ENCODE measurements at regions not wholly inside any gene's neighbourhood (a gene's known extent, or its start where the extent isn't known, plus 50 kb on each side); places are given as distances from the start of the nearest gene placed in this dataset.

DNA sequence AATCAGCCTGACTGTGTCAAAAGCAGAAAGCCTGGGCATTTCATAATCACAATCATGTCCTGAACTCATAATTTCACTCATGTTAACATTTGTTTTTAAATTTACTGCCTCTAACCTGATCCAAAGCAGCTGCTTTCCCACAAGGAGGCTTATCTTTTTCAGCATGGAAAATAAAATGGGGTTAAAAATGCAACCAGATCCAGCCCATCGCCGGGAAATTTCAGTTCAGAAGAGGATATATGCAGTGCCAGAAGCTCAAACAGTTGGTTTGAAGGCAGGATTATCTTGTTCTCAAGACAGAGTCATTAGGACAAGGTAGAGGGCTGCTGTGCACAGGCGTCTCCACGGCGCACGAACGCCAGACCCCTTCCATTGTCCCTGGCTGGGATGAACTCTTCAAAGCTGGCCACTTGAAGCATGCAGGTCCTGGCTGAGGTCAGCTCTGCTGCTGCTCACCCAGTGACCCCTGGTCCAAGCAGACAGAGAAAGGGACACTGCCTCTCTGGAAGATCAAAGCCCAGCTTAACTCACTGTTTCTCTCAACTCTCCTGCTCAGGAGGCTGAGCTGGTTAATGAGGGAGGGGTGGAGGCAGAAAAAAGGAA lies 191.1 kb upstream of the HEY2 start:
- no peaks in the 10 kb centered on the region for H3K9me3 ChIP-seq
- H3K36me3 ChIP-seq = no peaks in the 10 kb centered on the region
- H3K4me3 ChIP-seq = no peak overlapping the region
- no peak overlapping the region for H3K27ac ChIP-seq
- no peaks in the 10 kb centered on the region for H3K27me3 ChIP-seq
- ATAC-seq = no peak
- 0 to 8% methylated on average over 2 of the region's 7 CpGs for WGBS, 2 donors (ENCODE audit: low coverage in 1 of 2)
- TF ChIP-seq POLR2AphosphoS5 (IDR thresholded peaks at IDR 0.05) = no peak
- no peak for TF ChIP-seq EP300 (IDR thresholded peaks at IDR 0.05)
- TF ChIP-seq POLR2A (IDR thresholded peaks at IDR 0.05) = no peak
- TF ChIP-seq, protein P1, sequence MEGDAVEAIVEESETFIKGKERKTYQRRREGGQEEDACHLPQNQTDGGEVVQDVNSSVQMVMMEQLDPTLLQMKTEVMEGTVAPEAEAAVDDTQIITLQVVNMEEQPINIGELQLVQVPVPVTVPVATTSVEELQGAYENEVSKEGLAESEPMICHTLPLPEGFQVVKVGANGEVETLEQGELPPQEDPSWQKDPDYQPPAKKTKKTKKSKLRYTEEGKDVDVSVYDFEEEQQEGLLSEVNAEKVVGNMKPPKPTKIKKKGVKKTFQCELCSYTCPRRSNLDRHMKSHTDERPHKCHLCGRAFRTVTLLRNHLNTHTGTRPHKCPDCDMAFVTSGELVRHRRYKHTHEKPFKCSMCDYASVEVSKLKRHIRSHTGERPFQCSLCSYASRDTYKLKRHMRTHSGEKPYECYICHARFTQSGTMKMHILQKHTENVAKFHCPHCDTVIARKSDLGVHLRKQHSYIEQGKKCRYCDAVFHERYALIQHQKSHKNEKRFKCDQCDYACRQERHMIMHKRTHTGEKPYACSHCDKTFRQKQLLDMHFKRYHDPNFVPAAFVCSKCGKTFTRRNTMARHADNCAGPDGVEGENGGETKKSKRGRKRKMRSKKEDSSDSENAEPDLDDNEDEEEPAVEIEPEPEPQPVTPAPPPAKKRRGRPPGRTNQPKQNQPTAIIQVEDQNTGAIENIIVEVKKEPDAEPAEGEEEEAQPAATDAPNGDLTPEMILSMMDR (IDR thresholded peaks at IDR 0.05) = no peak
- H3K4me1 ChIP-seq = no peaks in the 10 kb centered on the region

DNA sequence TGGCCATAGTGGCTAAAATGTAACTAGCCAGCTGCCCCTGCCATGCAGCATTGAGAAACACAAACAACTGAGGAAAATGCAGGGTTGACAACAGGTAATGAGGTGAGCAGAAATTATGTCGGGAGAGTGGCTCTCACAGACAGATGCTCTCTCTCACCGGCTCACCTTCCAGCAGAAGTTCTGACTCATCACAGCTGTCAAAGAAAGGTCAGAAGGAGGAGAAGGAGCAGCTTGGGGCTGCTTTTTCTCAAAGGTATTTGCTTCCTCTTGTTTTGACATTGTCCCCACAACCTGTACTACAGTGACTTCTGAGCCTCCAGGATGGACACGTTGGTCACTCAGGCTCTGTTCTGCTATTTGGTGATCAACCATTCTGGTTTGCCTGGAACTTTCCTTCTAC lies 190.5 kb upstream of the HEY2 start:
- Histone ChIP-seq H3K4me1 (no peaks in the 10 kb centered on the region), H3K4me3 (no peak overlapping the region), H3K27ac (no peak overlapping the region), H3K27me3 (no peaks in the 10 kb centered on the region), H3K9me3 (no peaks in the 10 kb centered on the region), H3K36me3 (no peaks in the 10 kb centered on the region)
- ATAC-seq = no peak
- WGBS, 2 donors (ENCODE audit: low coverage in 1 of 2) = 36% methylated on average over 3 of the region's 3 CpGs; no CpG with 5 or more reads in 1 of the 2 donors
- TF ChIP-seq POLR2AphosphoS5 (IDR thresholded peaks at IDR 0.05) (no peak), EP300 (IDR thresholded peaks at IDR 0.05) (no peak), POLR2A (IDR thresholded peaks at IDR 0.05) (no peak)
- TF ChIP-seq, protein P1 (IDR thresholded peaks at IDR 0.05) = no peak

DNA sequence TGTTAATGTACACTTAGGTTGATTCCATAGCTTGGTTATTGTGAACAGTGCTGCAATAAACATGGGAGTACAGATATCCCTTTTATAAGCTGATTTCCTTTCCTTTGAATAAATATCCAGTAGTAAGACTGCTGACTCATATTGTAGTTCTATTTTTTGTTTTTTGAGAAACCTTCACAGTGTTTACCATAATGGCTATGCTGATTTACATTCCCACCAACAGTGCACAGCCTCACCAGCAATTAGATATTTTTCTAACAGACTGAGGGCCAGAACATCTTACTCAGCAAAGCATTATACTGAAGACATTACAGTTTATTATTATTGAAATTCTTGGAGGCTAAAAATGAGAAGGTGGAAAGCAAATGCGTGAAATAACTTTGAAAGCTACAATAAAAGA lies 187.3 kb upstream of the HEY2 start:
- no peak overlapping the region for H3K4me3 ChIP-seq
- no peaks in the 10 kb centered on the region for H3K36me3 ChIP-seq
- no peaks in the 10 kb centered on the region for H3K4me1 ChIP-seq
- WGBS, 2 donors (ENCODE audit: low coverage in 1 of 2) = 80 to 100% methylated on average over 1 of the region's 1 CpG
- ATAC-seq = no peak
- no peak overlapping the region for H3K27ac ChIP-seq
- H3K27me3 ChIP-seq = no peaks in the 10 kb centered on the region
- TF ChIP-seq EP300 (IDR thresholded peaks at IDR 0.05) (no peak), POLR2AphosphoS5 (IDR thresholded peaks at IDR 0.05) (no peak), POLR2A (IDR thresholded peaks at IDR 0.05) (no peak)
- TF ChIP-seq, protein P1 (IDR thresholded peaks at IDR 0.05) = no peak
- H3K9me3 ChIP-seq = no peaks in the 10 kb centered on the region

DNA sequence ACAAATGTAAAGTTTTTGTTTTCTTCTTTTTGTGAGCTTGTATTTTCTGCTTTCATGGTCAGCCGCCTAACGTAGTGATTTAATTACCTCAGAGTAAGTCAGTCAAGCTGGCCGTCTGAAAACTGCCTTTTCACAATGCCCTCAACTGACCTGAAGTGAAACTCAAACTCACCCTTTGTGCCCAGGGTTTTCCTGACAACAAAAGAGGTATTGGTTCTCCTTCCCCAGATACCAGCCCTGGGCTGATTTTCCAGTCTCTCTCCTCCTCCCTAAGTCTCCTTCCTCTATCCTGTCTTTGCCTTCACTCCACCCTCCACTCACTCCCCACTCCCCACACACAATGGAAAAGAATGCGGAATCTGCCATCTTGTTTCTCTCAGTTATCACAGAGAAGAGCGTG lies 184.5 kb upstream of the HEY2 start:
- ATAC-seq = no peak
- Histone ChIP-seq H3K4me3 (no peak overlapping the region), H3K27ac (no peak overlapping the region), H3K36me3 (no peaks in the 10 kb centered on the region), H3K9me3 (no peaks in the 10 kb centered on the region), H3K27me3 (no peaks in the 10 kb centered on the region), H3K4me1 (no peaks in the 10 kb centered on the region)
- 89 to 90% methylated on average over 3 to 5 of the region's 5 CpGs for WGBS, 2 donors (ENCODE audit: low coverage in 1 of 2)
- TF ChIP-seq POLR2A (IDR thresholded peaks at IDR 0.05) = no peak
- TF ChIP-seq, protein P1 (IDR thresholded peaks at IDR 0.05) = no peak
- no peak for TF ChIP-seq POLR2AphosphoS5 (IDR thresholded peaks at IDR 0.05)
- TF ChIP-seq EP300 (IDR thresholded peaks at IDR 0.05) = no peak

DNA sequence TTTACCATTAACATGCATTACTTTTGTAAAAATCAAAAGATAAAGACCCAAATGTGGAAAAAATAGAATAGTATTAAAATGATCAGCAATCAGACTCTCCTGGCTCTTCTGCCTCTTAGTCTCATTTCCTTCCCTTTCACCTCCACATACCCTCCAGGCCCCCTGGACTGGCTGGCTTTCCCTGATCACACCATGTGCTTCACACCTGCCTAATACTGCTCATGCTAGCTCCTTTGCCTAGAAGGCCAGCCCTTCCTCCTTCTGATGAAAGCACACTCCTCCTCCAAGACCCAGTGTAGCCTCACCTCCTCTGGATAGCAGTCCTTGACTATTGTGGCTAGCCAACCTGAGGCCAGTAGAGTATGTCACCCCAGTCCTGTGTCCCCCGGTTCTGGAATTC lies 182.0 kb upstream of the HEY2 start:
- no peak overlapping the region for H3K4me3 ChIP-seq
- no peaks in the 10 kb centered on the region for H3K4me1 ChIP-seq
- no peaks in the 10 kb centered on the region for H3K36me3 ChIP-seq
- TF ChIP-seq, protein P1 (IDR thresholded peaks at IDR 0.05) = no peak
- no peak for TF ChIP-seq EP300 (IDR thresholded peaks at IDR 0.05)
- TF ChIP-seq POLR2A (IDR thresholded peaks at IDR 0.05) = no peak
- no peak for TF ChIP-seq POLR2AphosphoS5 (IDR thresholded peaks at IDR 0.05)
- no peaks in the 10 kb centered on the region for H3K9me3 ChIP-seq
- H3K27me3 ChIP-seq = no peaks in the 10 kb centered on the region
- 83 to 100% methylated on average over 1 of the region's 1 CpG for WGBS, 2 donors (ENCODE audit: low coverage in 1 of 2)
- H3K27ac ChIP-seq = no peak overlapping the region
- no peak for ATAC-seq
